ENCODE measurements at regions not wholly inside any gene's neighbourhood (a gene's known extent, or its start where the extent isn't known, plus 50 kb on each side); places are given as distances from the start of the nearest gene placed in this dataset.

GRCh38 chr7:89605362-89605761, 548.9 kb upstream of the STEAP1 start (continued):
- TF ChIP-seq ZNF462 (CRISPR knock-in tag; IDR thresholded peaks at IDR 0.05) (no peak), ZNF331 (CRISPR knock-in tag; IDR thresholded peaks at IDR 0.05; ENCODE audit: low read depth) (no peak)

- ATAC-seq (no peak), DNase-seq (ENCODE audit: low spot score) (no peak)
- Histone ChIP-seq H3K4me1 (ENCODE audit: insufficient read depth) (no peaks in the 10 kb centered on the region), H3K9me2 (ENCODE audit: insufficient read depth) (no peaks in the 10 kb centered on the region), H3K79me2 (replicated peaks; ENCODE audit: insufficient read depth) (no peaks in the 10 kb centered on the region), H3K27me3 (ENCODE audit: insufficient read depth) (no peaks in the 10 kb centered on the region), H3K4me3 (no peak overlapping the region), H3K4me2 (no peak overlapping the region), H2AFZ (no peak overlapping the region), H3F3A (replicated peaks; ENCODE audit: low read depth) (no peaks in the 10 kb centered on the region), H3K36me3 (ENCODE audit: insufficient read depth) (no peaks in the 10 kb centered on the region), H4K20me1 (replicated peaks; ENCODE audit: insufficient read depth) (no peaks in the 10 kb centered on the region), H3K27ac (ENCODE audit: low read depth) (no peak overlapping the region)
- Mint-ChIP-seq H3K4me1 (peaks cover 6% of the 10 kb centered on the region; the same call in 2 of the 3 replicates), H3K36me3 (ENCODE audit: low read depth) (peaks cover 9% of the 10 kb centered on the region; the same call in 2 of the 3 replicates), H3K4me3 (no peak overlapping the region), H3K27ac (no peak overlapping the region), H3K27me3 (ENCODE audit: insufficient read depth, low read depth, poor library complexity) (no peaks in the 10 kb centered on the region), H3K9me3 (peaks cover 8% of the 10 kb centered on the region; the same call in 2 of the 3 replicates)
- no peak for TF ChIP-seq REST (IDR thresholded peaks at IDR 0.05; ENCODE audit: unreplicated experiment)
- TF ChIP-seq JUNB (IDR thresholded peaks at IDR 0.05; ENCODE audit: unreplicated experiment), result no peak
- TF ChIP-seq STAT1 (IDR thresholded peaks at IDR 0.05; ENCODE audit: unreplicated experiment), result no peak
Measured at GRCh38 chr7:89606511-89606910, 547.8 kb upstream of the STEAP1 start.
